ENCODE measurements at regions not wholly inside any gene's neighbourhood (a gene's known extent, or its start where the extent isn't known, plus 50 kb on each side); places are given as distances from the start of the nearest gene placed in this dataset.

DNA sequence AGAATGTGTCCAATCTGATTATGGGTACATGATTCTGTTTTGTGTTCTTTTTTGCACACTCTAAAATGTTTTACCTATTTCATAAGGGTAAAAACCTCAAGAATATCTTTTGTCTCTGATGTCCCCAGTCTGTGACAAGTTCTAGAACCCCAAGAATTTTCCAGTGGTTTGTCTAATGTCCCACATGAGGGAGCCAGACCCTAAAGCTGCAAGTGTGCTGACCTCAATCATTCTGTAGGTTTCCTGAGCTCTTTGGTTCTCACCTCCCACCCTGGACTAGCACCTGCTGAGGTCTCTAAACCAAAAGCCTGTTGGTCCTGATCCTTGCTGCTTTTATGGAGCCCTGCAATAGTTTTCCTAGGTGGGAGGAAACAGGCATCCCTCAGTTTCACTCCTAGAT lies 149.8 kb upstream of the MPPED2 start:
- no peak for DNase-seq

DNA sequence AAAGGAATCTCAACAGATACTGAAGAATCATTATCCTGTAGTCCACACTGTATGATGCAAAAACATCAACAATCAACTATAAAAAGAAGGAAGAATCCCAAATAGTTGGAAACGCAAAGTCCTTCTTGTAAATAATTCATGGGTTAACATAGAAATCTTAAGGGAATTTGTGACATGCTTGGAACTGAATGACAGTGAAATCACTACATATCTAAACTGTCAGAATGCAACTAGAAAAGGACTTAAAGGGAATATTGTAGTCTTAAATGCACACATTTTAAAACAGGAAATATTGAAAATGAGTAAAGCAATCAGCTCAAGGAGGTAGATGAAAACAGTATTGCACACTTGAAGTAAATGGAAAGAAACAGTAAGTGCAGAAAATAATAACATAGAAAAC lies 147.6 kb upstream of the MPPED2 start:
- DNase-seq: no peak

DNA sequence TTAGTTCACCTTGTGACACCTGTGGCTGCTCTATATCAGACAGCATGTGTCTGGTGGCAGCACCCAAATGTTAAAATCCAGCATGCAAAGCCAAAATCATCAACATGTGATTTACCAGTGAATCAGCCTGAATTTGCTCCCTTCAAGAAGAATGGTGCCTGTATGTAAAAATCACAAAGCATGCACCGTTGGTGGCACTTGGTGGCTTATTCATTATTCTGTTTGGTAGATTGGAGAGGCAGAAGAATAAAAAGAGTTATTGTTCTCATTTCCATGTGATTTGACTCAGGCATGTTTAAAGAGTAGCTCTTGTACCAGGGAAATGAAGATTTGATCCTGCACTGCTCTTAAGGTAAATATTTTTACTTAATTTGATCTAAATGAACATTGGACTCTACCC lies 143.9 kb upstream of the MPPED2 start:
- DNase-seq: no peak

DNA sequence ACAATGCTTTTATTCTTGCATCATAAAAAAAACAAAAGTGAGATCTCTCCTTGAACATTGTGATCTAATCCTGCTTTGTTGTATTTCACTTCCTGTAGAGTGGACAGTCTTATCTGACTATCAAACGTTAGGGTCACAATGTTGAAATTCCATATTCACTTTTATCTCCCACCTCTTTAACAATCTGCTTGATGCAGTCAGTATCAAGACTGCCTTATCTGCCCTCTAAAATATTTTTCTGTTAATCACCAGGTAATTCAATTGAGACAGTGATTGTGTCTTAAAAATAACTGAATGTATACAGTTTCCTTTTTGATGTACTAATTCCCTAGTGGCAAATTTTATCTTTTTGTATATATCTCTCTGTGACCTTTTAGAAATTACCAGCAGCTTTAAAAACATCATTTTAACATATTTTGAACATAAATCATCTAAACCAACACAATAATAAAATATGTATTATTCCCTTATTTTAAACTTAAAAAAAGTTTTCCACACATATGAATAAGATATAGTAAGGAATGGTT lies 143.1 kb upstream of the MPPED2 start:
- DNase-seq: no peak

DNA sequence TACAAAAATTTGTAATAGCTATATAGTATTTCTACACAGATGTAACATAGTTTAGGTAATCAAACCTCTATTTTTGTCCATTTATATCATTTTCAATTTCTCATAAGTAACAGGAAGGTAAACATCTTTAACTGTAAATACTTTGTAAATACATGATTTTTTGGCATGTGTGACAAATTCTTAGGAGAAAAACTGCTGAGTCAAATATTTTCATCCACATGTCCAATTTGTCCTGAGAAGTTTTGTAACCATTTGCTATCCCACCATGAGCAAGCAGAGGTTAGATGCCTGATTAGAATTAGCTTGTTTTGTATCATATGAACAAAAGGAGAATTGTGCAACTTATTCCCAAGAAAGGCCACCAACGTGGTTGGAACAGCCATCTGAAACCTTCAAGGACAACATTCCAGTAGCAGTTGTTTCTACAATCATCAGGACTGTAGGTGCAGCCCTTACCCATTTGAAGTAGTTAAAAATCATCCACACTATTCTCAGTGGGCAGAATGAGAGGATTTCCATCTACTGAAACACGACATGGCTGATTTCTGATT lies 139.6 kb upstream of the MPPED2 start:
- no peak for DNase-seq

DNA sequence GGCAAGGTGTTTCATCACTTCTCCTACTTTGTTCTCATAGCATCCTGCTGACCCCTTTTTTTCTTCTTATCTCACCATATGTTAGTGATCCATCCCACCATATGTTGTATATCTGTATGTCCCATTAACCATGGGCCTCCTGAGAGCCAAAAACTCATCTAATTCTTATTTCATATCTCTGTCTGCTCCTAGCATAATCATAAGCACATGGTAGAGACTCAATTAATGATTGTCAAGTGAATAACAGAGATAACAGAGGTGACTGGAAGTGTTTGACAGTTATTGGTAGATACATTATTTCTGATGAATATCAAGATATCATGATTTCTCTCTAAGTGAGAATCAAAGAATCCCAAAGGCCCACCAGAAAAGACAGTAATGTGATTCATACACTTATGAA lies 138.1 kb upstream of the MPPED2 start:
- DNase-seq: no peak

DNA sequence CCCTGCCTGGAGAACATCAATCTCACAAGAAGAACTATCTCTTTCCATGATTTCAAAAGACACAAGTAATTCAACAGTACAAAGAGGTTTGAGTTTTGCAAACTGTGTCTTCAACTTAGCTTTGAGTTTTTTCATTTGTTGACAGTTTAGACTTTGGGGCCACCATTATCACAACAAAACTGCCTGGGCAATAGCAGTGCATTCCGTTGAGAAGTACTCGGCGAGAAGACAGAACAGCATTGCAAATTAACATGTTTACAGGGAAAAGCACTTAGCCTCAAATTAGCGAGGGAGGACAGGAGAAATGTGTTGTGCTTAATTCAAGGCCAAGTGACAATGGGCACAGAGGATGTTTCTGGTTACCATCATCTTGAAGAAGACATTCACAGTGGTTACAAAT lies 133.2 kb upstream of the MPPED2 start:
- DNase-seq: no peak

DNA sequence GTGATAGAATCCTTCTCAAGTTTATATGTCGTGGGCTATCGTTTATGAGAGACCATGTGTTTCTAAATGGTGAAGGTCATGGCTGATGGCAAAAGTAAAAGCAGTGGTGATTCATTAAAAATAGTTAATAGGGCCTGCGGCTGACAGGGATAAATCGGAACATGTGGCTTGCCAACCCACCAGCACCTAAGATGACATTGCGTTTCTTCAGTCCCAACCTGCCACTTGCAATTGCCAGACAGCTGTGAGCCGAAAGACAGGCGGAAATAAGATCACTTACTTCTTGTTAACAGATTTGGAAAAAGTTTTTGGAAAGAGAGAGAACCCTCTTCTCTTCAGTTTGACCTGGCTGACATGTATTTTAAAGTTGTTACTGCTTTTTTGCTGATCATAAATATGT lies 131.5 kb upstream of the MPPED2 start:
- DNase-seq: no peak

DNA sequence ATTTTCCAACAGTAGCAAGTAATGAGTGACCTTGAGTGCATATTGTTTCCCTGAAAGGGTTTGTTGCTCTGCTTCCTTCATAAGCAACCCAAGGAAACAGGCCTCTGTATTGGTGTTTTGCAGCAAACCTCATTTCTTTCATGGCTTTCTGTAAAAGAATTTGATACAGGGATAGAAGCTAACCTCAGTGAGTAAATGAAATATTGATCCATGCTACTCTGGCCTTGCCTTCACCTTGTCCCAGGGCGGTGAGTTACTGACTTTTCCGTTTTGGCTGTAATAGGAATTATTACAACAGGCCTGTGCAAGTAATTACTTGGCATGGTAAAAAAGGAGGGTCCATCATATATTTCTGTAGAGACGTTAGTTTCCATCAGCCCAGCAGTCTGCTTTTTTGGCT lies 130.9 kb upstream of the MPPED2 start:
- no peak for DNase-seq

DNA sequence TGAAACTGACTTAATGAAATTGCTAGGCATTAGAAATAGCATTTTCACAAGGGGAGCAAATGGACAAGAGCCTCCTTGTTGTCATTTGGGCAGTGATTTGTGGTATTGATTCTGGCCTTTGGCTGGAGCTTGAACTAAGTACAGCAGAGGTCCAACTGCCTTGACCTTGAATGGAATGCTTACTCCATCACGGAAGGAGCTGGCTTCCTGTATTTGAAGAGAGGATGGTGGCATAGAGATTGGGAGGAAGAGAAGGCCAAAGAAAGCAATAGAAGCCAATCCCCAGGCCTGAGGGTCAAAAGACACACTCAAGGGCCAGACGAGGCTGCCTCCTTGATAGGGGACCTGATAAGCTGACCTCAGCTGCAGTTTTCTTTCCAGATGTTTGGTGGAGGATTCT lies 126.6 kb upstream of the MPPED2 start:
- no peak for DNase-seq

DNA sequence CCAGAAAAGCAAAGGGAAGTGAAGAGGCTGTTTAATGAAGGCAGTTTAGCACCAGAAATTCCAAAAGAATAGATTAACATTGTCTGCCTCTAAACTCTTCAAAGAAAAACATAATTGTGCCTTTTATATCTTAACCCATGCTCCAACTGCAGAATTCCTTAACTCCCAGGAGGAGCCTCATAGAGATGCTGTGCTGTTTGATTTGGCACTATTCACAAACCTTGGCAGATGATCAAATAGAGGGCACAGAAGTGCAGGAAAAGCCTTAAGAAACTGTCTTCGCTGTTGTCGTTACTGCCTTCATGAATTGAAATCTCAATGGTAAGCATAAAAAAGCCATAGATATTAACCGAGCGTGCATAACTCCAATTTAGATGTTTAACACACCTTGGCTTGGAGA lies 124.1 kb upstream of the MPPED2 start:
- no peak for DNase-seq

DNA sequence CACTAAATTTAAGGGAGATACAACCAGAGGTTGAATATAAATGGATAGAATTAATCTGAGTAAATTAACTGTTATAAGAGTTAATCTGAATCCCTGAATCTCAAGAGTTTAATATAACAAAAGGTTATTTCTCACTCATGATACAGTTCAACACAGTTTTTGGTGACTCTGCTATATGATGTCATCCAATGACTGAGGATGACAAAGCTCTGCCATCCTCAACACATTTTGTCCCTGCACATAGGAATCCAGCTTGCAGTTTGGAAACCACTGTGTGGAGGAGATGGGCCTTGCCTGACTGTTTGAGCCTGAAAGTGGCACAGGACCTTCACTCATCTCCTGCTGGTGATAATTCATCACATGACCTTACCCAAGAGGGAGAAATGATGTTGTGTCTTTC lies 121.0 kb upstream of the MPPED2 start:
- DNase-seq: no peak

DNA sequence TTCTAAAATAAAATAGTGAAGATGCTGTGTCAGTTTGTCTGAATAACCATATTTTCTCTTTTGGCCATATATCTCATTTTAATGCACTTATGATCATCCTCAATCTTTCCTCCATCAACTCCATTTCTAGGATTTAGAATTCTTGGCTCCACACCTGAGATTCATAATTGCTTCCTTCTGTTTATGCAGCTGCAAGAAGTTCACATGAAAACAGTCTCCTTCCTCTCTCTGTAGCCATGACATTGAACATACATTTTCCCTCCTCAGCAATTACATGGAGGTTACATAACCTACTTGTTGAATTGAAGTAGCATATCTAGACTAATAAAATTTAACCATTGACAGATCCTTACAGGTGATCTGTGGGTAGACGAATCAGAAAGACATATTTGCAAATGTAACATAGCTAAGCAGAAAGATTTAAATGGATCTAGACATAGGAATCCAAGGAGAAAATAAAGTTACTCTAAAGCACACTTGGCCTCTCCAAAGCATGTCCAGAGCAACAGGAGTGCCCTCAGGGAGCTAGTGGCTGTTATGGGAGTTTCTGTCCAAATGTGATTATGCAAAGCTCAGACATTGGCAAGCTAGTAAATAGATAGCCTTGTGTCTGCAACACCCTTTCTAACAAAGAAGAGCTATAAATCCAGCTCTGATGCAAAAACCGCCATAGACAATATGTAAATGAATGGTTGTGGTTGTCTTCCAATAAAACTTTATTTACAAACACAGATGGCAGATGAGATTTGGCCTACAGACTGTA lies 119.9 kb upstream of the MPPED2 start:
- DNase-seq: no peak

DNA sequence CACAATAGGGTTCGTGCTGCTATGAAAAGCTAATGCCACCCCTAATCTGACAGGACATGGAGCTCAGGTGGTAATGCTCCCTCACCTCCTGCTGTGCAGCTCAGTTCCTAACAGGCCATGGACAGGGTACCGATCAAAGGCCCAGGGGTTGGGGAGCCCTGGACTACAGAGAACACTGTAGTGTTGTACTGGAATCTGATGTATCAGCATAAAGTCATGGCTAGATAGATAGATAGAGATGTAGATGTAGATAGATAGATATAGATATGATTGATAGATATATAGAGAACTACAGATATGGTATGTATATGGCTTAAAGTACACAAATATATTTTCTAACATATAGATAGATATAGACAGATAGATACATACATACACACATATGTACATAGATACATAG lies 112.3 kb upstream of the MPPED2 start:
- no peak for DNase-seq

DNA sequence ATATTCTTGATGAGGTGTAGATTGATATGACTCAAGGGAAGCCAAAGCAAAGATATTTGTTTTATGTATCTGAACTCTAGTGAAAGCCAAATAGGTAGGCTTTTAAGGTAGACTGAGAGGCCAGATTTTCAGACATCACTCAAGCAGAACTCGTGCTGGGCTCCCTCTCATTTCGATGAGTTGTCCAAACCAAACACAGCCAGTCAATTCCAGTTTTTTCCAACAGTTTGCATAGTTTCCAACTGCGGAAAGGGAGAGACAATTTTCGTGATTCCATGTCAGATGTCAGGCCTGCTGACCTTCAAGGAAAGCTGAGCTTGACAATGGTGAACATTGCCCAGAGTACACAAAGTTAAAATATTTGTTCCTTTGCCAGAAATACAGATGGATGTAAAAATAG lies 110.9 kb upstream of the MPPED2 start:
- no peak for DNase-seq

DNA sequence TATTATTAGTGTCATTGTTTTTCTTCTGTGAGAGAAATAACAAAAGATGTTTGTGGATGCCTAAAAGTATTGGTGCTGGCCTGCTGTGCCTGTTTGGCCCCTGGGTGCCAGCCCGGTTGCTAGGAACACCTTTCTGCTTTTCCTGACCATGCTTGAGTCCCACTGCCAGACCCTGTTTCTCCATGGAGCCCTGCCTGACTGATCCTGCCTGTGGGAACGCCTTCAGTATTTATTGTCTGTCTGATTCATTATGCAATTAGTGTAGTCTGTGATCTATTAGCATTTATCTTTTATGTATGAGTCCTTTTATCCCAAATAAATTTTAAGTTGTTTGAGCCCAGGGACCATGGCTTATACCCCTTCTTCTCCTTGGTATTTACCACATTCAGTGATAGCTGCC lies 98.6 kb upstream of the MPPED2 start:
- no peak for DNase-seq

DNA sequence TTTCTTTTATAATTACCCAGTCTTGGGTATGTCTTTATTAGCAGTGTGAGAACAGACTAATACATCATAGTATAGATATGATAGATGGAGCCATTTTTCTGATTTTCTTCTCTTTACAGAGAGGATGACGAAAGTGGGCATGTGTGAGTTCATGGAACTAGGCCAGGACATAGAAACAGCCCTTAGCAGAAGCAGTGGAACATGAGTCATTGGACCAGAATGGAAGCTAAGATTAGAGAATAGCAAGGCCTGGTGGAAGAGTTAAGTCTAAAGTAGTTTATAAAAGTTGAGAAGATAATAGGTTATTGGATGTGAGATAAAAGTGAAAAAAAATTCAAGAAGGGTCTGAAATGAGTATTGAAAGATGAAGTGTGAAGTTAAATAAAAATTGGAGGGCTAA lies 97.0 kb upstream of the MPPED2 start:
- no peak for DNase-seq

DNA sequence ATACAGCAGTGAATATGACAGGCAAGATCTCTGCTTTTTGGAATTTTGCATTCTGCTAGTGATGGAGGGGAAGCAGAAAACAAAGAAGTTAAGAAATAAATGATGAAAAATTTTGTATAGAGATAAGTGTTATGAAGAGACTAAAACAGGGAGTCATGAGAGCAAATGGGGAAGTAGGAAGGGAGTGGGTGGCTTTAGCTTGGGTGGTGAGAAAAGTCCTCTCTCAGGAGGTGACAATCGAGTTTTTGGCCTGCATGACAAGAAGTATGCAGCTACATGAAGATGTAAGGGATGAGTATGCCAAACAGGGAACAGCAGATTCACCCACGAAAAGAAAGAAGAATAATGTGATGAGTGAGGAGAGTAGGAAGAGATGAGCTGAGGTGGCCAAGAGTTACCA lies 80.7 kb upstream of the MPPED2 start:
- DNase-seq: no peak

DNA sequence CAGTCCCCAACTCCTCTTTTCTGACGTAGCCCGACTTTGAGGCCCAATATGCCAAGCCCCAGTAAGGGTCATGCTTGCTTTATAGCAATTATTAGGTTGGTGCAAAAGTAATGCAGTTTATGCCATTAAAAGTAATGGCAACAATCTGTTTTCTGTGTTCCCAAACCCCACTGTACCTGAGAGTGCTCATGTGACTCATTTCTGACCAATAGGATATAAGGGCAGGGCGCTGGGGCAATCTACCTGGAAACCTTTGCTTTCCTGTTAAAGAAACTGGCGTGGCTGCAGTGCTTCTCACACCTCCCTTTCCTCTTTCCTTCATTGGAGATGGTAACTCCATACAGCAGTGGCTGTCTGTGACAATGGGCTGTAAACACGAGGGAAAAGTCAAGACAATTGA lies 78.9 kb upstream of the MPPED2 start:
- DNase-seq: no peak

DNA sequence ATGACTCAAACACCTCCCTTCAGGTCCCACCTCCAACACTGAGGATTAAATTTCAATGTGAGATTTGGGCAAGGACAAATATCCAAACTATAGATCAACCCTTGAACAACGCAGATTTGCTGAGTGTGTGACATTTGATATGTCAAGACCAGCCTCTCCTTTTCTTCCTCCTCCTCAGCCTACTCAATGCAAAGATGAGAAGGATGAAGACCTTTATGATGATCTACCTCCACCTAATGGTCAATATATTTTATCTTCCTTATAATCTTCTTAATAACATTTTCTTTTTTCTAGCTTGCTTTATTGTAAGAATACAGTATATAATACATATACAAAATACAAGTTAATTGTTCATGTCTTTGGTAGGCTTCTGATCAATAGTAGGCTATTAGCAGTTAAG lies 67.5 kb upstream of the MPPED2 start:
- DNase-seq: no peak

DNA sequence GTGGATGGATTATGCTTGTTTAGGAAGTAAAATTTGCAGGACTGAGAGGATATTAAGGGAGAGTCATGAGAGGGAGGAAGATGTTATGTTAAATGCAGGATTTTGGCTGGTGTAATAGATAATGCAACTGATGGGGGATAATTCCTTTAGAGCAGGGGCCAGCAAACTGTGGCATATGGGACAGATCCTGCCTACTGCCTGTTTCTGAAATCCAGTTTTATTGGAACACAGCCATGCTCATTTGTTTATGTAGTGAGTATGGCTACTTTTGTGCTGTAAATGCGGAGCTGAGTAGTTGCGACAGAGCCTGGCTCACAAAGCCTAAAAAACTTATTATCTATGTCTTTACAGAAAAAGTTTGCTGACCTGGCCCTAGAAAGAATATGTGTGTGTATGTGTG lies 66.6 kb upstream of the MPPED2 start:
- DNase-seq: no peak

DNA sequence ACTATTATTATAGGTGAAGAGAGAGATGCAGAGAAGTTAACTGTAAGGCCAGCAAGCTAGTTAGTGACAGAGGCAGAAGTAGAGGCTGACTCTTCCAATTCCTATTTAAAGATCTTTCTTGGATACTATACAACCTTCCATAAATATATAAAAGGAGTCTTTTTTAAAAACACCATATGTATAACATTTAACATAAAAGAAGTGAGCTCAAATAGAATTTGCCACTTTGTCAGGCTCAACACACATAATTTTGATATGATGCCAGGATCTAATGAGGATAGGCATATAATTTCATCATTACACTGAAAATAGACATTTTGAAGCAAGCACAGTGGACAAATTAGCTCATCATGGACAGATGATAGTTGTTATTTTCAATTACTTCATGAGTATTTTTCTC lies 64.1 kb upstream of the MPPED2 start:
- no peak for DNase-seq

Measured in hematopoietic multipotent progenitor cell treated with erythropoietin and hydrocortisone succinate and interleukin-3 and kit ligand, for 8 days (in vitro differentiated cells).